ENCODE measurements at regions not wholly inside any gene's neighbourhood (a gene's known extent, or its start where the extent isn't known, plus 50 kb on each side); places are given as distances from the start of the nearest gene placed in this dataset.

DNA sequence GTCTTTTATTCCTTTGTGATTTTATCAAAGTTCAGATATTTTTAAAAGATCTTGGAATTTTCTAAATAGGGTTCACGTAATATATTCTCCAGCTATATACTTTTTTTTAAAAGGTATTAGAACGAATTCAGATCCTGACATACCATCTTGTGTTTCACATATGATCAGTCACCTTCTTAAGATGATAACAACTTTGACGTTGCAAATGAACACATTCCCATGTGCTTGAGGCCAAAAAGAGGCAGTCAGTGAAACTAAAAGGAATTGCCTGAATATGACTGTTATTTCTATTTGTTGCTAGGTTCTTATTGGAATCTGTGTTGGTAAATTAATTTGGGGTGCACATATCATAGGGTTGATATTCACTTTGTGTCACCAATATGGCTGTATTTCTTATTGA lies 310.1 kb downstream of the MDFIC start:
- no peaks in the 10 kb centered on the region for H3K4me1 ChIP-seq (ENCODE audit: control insufficient read depth, insufficient read depth, low read length)
- H3K9ac ChIP-seq (ENCODE audit: low read depth, low read length): no peak overlapping the region
- peaks cover 59% of the 10 kb centered on the region for H3K27me3 ChIP-seq (ENCODE audit: control insufficient read depth, insufficient read depth, low read length)
- H3K4me3 ChIP-seq (ENCODE audit: low read depth, low read length): no peak overlapping the region
- no peaks in the 10 kb centered on the region for H3K9me3 ChIP-seq (ENCODE audit: control insufficient read depth, insufficient read depth, low read length)
- no peaks in the 10 kb centered on the region for H3K36me3 ChIP-seq (ENCODE audit: control insufficient read depth, insufficient read depth, low read length)

DNA sequence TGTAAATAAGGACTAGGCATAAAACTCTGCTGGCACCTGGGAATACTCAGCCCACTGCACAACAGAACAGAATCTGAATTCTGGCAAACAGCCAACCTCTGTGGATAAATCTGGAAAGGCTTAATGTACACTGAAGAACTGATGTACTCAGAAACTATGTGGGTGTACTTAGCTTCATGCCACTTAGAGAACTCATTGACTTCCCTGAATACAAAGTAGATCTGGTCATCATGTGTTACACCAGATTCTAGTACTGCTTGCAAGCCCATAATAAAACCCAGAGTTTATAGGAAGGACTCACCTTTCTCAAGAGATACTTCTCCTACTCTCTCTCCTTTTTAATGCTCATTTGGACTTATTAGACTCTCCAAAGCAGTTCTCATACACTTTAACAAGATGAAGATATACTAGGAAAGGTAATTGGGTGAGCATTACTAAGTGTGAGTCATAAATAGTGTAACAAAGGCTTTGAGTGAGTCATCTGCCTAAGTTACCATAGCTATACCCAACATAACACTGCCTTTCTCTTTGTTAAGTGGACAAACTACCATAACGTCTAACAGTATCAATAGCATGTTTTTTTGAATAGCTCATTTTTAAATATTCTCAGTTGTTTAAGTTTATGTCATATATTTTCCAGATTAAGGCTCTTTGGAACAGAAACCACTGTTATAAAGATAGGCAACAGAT lies 309.1 kb downstream of the MDFIC start:
- Histone ChIP-seq H3K9ac (ENCODE audit: low read depth, low read length) (no peak overlapping the region), H3K27me3 (ENCODE audit: control insufficient read depth, insufficient read depth, low read length) (peaks cover 63% of the 10 kb centered on the region), H3K4me1 (ENCODE audit: control insufficient read depth, insufficient read depth, low read length) (peaks cover under 1% of the 10 kb centered on the region), H3K9me3 (ENCODE audit: control insufficient read depth, insufficient read depth, low read length) (no peaks in the 10 kb centered on the region), H3K4me3 (ENCODE audit: low read depth, low read length) (no peak overlapping the region), H3K36me3 (ENCODE audit: control insufficient read depth, insufficient read depth, low read length) (no peaks in the 10 kb centered on the region)

DNA sequence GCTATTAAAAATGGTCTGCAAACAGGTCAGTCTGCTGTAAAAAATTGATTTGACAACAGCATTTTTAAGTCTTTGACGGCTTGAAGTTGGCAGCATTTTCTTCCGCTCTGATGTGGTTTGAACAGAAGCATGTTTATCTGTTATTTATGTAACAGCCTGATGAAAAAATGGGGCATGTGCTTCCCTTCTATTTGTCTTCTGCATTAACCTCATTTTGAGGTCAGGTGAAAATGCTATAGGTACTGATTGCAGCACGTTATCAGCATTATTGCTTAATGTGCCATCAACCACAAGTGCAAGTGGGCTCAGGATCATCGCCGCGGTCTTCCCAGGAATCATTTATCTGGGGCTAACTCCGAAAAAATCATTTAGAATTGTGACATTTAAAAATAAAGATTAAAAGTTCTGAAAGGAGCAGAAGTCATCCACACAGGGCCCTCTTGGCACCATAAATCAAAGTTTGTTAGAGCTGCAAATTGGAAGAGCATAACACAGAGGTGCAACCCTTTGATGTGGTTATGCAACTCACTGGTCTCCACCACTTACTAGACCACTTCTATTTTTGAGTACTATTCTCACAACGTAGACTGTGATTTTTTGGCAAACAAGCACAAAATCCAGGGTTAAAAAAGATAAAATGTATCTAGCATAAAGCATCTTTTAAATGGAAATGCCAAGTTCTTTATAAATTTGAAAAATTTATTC lies 307.7 kb downstream of the MDFIC start:
- H3K9me3 ChIP-seq (ENCODE audit: control insufficient read depth, insufficient read depth, low read length): no peaks in the 10 kb centered on the region
- H3K4me3 ChIP-seq (ENCODE audit: low read depth, low read length): no peak overlapping the region
- no peak overlapping the region for H3K9ac ChIP-seq (ENCODE audit: low read depth, low read length)
- H3K4me1 ChIP-seq (ENCODE audit: control insufficient read depth, insufficient read depth, low read length): peaks cover 10% of the 10 kb centered on the region
- H3K36me3 ChIP-seq (ENCODE audit: control insufficient read depth, insufficient read depth, low read length): no peaks in the 10 kb centered on the region
- H3K27me3 ChIP-seq (ENCODE audit: control insufficient read depth, insufficient read depth, low read length): peaks cover 77% of the 10 kb centered on the region

DNA sequence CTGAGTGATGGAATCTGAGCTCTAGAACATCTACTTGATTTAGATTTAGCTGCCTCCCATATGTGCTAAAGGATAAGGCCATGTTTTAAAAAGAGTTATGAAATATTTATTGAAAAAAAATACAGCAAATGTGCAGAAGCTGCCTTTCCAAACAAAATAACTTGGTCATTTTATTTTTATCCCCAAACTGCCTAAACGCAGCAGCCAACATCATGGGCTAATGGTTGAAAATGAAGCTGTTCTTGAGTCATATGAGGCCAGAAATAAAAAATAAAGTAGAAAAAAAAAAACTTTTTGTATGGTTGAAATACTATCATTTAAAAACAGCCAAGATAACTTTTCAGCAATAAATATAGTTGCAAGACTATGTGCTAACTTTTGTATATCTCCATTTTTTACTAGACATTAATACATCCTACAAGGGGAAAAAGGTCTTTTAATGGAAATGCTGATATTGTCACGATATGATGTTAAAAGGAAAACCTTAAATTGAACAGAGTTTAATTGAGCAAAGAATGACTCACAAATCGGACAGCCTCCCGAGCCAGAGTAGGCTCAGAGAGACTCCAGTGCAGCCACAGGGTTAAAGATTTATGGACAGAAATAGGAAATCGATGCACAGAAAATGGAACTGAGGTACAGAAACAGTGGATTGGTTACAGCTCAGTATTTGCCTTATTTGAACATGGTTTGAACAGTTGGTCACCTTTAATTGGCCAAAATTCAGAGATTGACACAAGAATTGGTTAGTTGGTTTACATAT lies 305.8 kb downstream of the MDFIC start:
- Histone ChIP-seq H3K4me3 (ENCODE audit: low read depth, low read length) (no peak overlapping the region), H3K4me1 (ENCODE audit: control insufficient read depth, insufficient read depth, low read length) (peaks cover 10% of the 10 kb centered on the region), H3K9ac (ENCODE audit: low read depth, low read length) (no peak overlapping the region), H3K9me3 (ENCODE audit: control insufficient read depth, insufficient read depth, low read length) (no peaks in the 10 kb centered on the region), H3K36me3 (ENCODE audit: control insufficient read depth, insufficient read depth, low read length) (no peaks in the 10 kb centered on the region), H3K27me3 (ENCODE audit: control insufficient read depth, insufficient read depth, low read length) (peaks cover 93% of the 10 kb centered on the region)

DNA sequence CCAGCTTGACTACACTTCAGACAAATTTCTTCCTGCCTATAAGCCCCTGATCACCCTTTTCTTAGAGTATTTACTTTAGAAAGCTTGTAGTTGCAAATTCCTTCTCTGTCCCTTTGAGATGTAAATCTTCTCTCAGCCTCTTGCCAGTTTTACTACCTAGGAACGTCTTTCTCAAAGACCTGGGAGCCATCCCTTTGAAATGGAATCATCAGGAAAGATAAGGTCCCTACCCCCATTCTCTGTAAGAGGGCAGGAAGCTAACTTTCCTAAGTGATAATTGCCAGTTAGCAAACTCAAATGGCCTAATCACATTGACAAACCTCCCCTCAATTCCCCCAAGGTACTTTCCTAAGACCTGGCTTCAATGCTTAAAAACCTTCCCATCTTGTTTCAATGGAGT lies 304.5 kb downstream of the MDFIC start:
- Histone ChIP-seq H3K36me3 (ENCODE audit: control insufficient read depth, insufficient read depth, low read length) (no peaks in the 10 kb centered on the region), H3K4me3 (ENCODE audit: low read depth, low read length) (no peak overlapping the region), H3K27me3 (ENCODE audit: control insufficient read depth, insufficient read depth, low read length) (peaks cover 90% of the 10 kb centered on the region), H3K9me3 (ENCODE audit: control insufficient read depth, insufficient read depth, low read length) (no peaks in the 10 kb centered on the region), H3K9ac (ENCODE audit: low read depth, low read length) (no peak overlapping the region), H3K4me1 (ENCODE audit: control insufficient read depth, insufficient read depth, low read length) (peaks cover 10% of the 10 kb centered on the region)

DNA sequence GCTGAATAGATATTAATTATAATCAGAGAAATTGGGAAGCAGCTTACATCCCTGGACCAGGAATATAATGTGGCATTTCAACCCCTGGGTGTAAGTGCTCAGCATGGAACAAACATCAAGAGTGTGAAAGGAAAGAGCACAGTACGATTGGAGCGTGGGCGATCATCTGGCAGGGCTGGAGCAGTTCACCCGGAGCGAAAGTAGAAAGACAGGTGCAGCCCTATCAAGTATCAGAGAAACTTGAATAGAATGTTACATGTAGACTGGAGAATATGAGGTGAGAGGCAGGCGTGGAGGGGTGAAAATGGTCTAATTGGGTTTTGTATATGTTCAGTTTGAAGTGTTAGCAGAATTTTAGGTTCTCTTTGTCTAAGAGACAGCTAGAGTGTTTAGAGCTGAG lies 303.0 kb downstream of the MDFIC start:
- Histone ChIP-seq H3K4me1 (ENCODE audit: control insufficient read depth, insufficient read depth, low read length) (peaks cover 10% of the 10 kb centered on the region), H3K9ac (ENCODE audit: low read depth, low read length) (no peak overlapping the region), H3K36me3 (ENCODE audit: control insufficient read depth, insufficient read depth, low read length) (no peaks in the 10 kb centered on the region), H3K27me3 (ENCODE audit: control insufficient read depth, insufficient read depth, low read length) (peaks cover 85% of the 10 kb centered on the region), H3K4me3 (ENCODE audit: low read depth, low read length) (no peak overlapping the region), H3K9me3 (ENCODE audit: control insufficient read depth, insufficient read depth, low read length) (no peaks in the 10 kb centered on the region)

DNA sequence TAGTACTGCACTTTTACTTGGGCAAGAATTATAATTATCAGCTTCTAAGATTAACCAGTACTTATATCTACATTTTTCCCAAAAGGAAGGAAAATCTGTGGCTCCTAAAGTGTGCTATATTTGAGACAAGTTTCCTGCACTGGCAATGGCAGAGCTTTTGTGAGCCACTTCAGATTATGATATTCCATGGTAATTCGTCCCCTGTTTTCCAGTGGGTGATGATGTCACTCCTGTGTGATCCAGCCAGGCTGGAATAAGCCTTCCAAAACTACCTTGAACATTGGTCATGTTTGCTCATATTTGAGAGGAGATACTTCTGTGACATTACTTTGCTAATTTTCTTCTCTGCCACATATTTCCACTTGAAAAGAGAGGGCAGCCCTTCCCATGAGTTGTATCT lies 302.1 kb downstream of the MDFIC start:
- Histone ChIP-seq H3K27me3 (ENCODE audit: control insufficient read depth, insufficient read depth, low read length) (peaks cover 76% of the 10 kb centered on the region), H3K4me1 (ENCODE audit: control insufficient read depth, insufficient read depth, low read length) (peaks cover 10% of the 10 kb centered on the region), H3K4me3 (ENCODE audit: low read depth, low read length) (no peak overlapping the region), H3K36me3 (ENCODE audit: control insufficient read depth, insufficient read depth, low read length) (no peaks in the 10 kb centered on the region), H3K9ac (ENCODE audit: low read depth, low read length) (no peak overlapping the region), H3K9me3 (ENCODE audit: control insufficient read depth, insufficient read depth, low read length) (no peaks in the 10 kb centered on the region)

DNA sequence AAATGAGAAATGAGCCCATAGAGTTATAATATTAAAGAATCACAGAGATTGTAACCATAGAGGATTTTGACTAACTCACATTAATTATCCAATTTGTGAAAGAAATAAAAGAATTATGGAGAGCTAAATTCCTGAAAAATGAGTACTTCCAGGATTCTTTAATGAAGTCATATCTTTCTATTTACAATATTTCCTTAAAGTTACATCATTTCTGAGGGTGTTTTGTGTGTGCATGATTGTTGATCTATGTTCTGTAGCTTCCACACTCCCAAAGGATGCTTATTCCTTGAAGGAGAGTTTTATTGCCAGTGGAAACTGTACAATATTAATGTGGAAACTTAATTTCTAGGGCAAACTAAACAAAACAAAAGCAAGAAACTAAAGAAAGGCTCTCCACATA lies 299.6 kb downstream of the MDFIC start:
- Histone ChIP-seq H3K36me3 (ENCODE audit: control insufficient read depth, insufficient read depth, low read length) (no peaks in the 10 kb centered on the region), H3K4me3 (ENCODE audit: low read depth, low read length) (no peak overlapping the region), H3K4me1 (ENCODE audit: control insufficient read depth, insufficient read depth, low read length) (peaks cover 10% of the 10 kb centered on the region), H3K27me3 (ENCODE audit: control insufficient read depth, insufficient read depth, low read length) (peaks cover 55% of the 10 kb centered on the region), H3K9ac (ENCODE audit: low read depth, low read length) (no peak overlapping the region), H3K9me3 (ENCODE audit: control insufficient read depth, insufficient read depth, low read length) (no peaks in the 10 kb centered on the region)

DNA sequence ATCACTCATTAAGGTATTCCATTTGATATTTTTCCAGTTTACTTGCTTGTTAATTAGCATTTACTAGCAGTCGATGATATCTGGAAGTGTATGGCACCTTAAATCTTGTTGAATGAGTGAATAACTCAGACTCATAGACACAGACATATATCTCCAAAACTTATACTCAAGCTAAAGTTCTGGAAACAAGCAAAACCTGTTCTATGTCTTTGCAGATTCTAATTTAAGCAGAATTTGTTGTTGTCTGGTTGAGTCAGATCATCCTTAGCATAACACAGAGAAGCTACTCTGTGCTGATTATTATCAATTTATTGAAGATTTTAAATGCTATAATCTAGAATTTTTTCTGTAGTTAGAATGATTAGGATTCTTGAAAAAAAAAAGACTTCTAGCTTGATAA lies 296.2 kb downstream of the MDFIC start:
- peaks cover 23% of the 10 kb centered on the region for H3K27me3 ChIP-seq (ENCODE audit: control insufficient read depth, insufficient read depth, low read length)

DNA sequence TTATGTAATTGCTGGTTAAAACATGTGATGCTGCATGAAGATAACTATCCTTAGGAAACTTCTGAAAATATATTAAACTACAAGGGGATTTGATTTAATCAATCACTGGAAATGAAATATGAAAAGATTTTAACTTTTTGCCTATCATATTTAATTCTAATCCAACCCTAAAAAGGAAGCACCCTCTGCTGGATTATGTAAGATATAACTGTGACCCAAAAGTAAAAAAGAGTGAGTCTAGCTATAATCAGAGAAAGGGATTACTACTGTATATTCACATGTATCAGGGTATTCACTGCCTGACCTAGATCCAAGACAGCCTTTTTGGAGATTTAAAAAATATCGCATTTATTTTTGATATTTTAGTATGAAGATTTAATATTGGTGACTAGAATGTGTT lies 295.5 kb downstream of the MDFIC start:
- Histone ChIP-seq H3K9ac (ENCODE audit: low read depth, low read length) (no peak overlapping the region), H3K27me3 (ENCODE audit: control insufficient read depth, insufficient read depth, low read length) (peaks cover 17% of the 10 kb centered on the region), H3K36me3 (ENCODE audit: control insufficient read depth, insufficient read depth, low read length) (no peaks in the 10 kb centered on the region), H3K4me1 (ENCODE audit: control insufficient read depth, insufficient read depth, low read length) (no peaks in the 10 kb centered on the region), H3K9me3 (ENCODE audit: control insufficient read depth, insufficient read depth, low read length) (no peaks in the 10 kb centered on the region), H3K4me3 (ENCODE audit: low read depth, low read length) (no peak overlapping the region)

More for the DNA sequence above, 296.2 kb downstream of the MDFIC start:
- Histone ChIP-seq H3K9ac (ENCODE audit: low read depth, low read length) (no peak overlapping the region), H3K4me1 (ENCODE audit: control insufficient read depth, insufficient read depth, low read length) (no peaks in the 10 kb centered on the region), H3K4me3 (ENCODE audit: low read depth, low read length) (no peak overlapping the region), H3K36me3 (ENCODE audit: control insufficient read depth, insufficient read depth, low read length) (no peaks in the 10 kb centered on the region), H3K9me3 (ENCODE audit: control insufficient read depth, insufficient read depth, low read length) (no peaks in the 10 kb centered on the region)

DNA sequence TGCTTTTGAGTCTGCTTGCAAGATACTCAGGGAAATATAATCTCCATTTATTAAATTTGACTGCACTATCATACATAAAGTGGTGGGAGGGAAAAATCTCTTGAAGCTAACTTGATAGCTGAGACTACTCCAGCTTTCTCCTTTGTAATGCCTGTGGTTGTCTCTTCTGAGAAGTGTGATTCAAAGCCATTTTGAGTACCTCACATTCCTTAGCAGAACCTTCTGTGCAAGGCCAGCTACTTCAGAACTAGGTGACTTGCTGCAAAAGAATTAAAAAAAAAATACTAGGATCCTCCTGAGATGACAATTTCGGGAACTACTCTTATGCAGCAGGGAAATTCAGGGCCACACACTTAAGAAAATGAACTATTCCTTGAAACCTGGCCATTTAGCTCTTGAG lies 294.8 kb downstream of the MDFIC start:
- H3K36me3 ChIP-seq (ENCODE audit: control insufficient read depth, insufficient read depth, low read length): no peaks in the 10 kb centered on the region
- H3K9ac ChIP-seq (ENCODE audit: low read depth, low read length): no peak overlapping the region
- H3K4me1 ChIP-seq (ENCODE audit: control insufficient read depth, insufficient read depth, low read length): no peaks in the 10 kb centered on the region
- H3K4me3 ChIP-seq (ENCODE audit: low read depth, low read length): no peak overlapping the region
- peaks cover 12% of the 10 kb centered on the region for H3K27me3 ChIP-seq (ENCODE audit: control insufficient read depth, insufficient read depth, low read length)
- no peaks in the 10 kb centered on the region for H3K9me3 ChIP-seq (ENCODE audit: control insufficient read depth, insufficient read depth, low read length)

DNA sequence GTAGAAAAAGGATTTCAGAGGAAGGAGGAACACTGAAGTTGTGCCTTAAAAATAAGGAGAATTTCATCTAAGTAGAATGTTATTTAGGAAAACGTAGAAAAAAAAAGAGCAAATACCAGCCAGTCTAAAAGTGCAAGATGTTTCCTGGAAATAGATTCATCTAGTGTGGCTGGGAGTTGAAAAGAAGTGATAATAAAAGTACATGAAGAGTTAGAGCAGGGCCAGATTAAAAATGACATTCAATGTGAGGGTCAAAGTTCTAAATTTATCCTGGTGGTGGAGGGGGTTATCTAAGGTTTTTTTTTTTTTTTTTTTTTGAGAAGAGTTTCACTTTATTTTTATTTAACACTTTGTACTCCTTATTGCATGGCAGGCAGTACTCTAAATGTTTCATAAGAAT lies 289.3 kb downstream of the MDFIC start:
- H3K9ac ChIP-seq (ENCODE audit: low read depth, low read length): no peak overlapping the region
- no peaks in the 10 kb centered on the region for H3K36me3 ChIP-seq (ENCODE audit: control insufficient read depth, insufficient read depth, low read length)
- no peaks in the 10 kb centered on the region for H3K4me1 ChIP-seq (ENCODE audit: control insufficient read depth, insufficient read depth, low read length)
- H3K4me3 ChIP-seq (ENCODE audit: low read depth, low read length): no peak overlapping the region
- H3K27me3 ChIP-seq (ENCODE audit: control insufficient read depth, insufficient read depth, low read length): no peaks in the 10 kb centered on the region
- H3K9me3 ChIP-seq (ENCODE audit: control insufficient read depth, insufficient read depth, low read length): no peaks in the 10 kb centered on the region

Data from iPS-15b (cell line).